DND-41 (cell line): ENCODE measurements at regions not wholly inside any gene's neighbourhood (a gene's known extent, or its start where the extent isn't known, plus 50 kb on each side); places are given as distances from the start of the nearest gene placed in this dataset.
A peak's percentile ranks its signal among the peaks of the same experiment; 100 is the strongest.
"Not testable (repeated sequence)": the region's sequence is repeated elsewhere in the genome, so short reads cannot be mapped to it uniquely, and the experiment has no call there.

Experiments used
- ATAC-seq: fragments of 200-7000 bp; cut with Tn5 transposase; 3 replicates; pipeline ENCODE4 v1.9.1; 2021; ENCODE audit warnings: low read depth; ENCODE audit not compliant: insufficient read depth
- DNase-seq: peaks from one replicate; pipeline ENCODE4 v3.0.0-alpha.2; 2020
- H2AFZ ChIP-seq: 2 replicates; pipeline ENCODE4 v1.6.0; 2012; ENCODE audit warnings: low read depth, low read length
- H3K27ac ChIP-seq: 2 replicates; pipeline ENCODE4 v1.5.1; 2012; ENCODE audit warnings: low read length, inconsistent platforms
- H3K27me3 ChIP-seq: fragments of 200-600 bp; sonication (generic); 2 replicates; pipeline ENCODE4 v1.6.0; 2012; ENCODE audit warnings: low read length, mild to moderate bottlenecking, inconsistent platforms; ENCODE audit not compliant: insufficient read depth, poor library complexity
- H3K36me3 ChIP-seq: 2 replicates; pipeline ENCODE4 v1.5.1; 2012; ENCODE audit warnings: low read length, inconsistent platforms; ENCODE audit not compliant: insufficient read depth
- H3K4me1 ChIP-seq: 2 replicates; pipeline ENCODE4 v1.5.1; 2012; ENCODE audit warnings: mild to moderate bottlenecking, low read length; ENCODE audit not compliant: insufficient read depth
- H3K4me2 ChIP-seq: 2 replicates; pipeline ENCODE4 v1.6.0; 2012; ENCODE audit warnings: mild to moderate bottlenecking, moderate library complexity, low read length, inconsistent platforms; ENCODE audit not compliant: insufficient read depth
- H3K4me3 ChIP-seq, 2 experiments: fragments of 200-600 bp in 1 of 2; shearing (Covaris generic) in 1 of 2; 2 replicates each; pipeline ENCODE4 v1.5.1; 2012 to 2016; ENCODE audit warnings: inconsistent platforms in 2 of 2, low read length in 2 of 2, mild to moderate bottlenecking in 2 of 2, low read depth in 1 of 2, moderate library complexity in 1 of 2
- H3K79me2 ChIP-seq: 2 replicates; pipeline ENCODE4 v1.6.0; 2012; ENCODE audit warnings: low read length, inconsistent platforms; ENCODE audit not compliant: insufficient read depth
- H3K9ac ChIP-seq: 2 replicates; pipeline ENCODE4 v1.6.0; 2012; ENCODE audit warnings: low read depth, mild to moderate bottlenecking, inconsistent platforms, low read length, moderate library complexity
- H3K9me3 ChIP-seq: 2 replicates; pipeline ENCODE4 v1.5.1; 2012; ENCODE audit warnings: low read length, moderate library complexity, mild to moderate bottlenecking, inconsistent platforms; ENCODE audit not compliant: insufficient read depth, severe bottlenecking
- H4K20me1 ChIP-seq: 2 replicates; pipeline ENCODE4 v1.6.0; 2012; ENCODE audit warnings: low read length; ENCODE audit not compliant: insufficient read depth

GRCh38 chr14:19345298-19345911, 88.7 kb downstream of the POTEG start:
- H4K20me1 ChIP-seq, H3K4me3 ChIP-seq, H3K27me3 ChIP-seq, H3K9ac ChIP-seq, DNase-seq, H3K27ac ChIP-seq, H3K36me3 ChIP-seq, H3K4me2 ChIP-seq, H3K79me2 ChIP-seq, H3K4me1 ChIP-seq, ATAC-seq, H2AFZ ChIP-seq, H3K9me3 ChIP-seq: not testable (repeated sequence)

GRCh38 chr14:19346074-19346480, 88.1 kb downstream of the POTEG start:
- ATAC-seq (peak; percentile 95), DNase-seq (peak; percentile 38)
- not testable (repeated sequence) for H2AFZ ChIP-seq, H3K9me3 ChIP-seq, H3K36me3 ChIP-seq, H3K27me3 ChIP-seq, H4K20me1 ChIP-seq, H3K9ac ChIP-seq, H3K4me3 ChIP-seq, H3K27ac ChIP-seq, H3K4me1 ChIP-seq, H3K79me2 ChIP-seq, H3K4me2 ChIP-seq

GRCh38 chr14:19346636-19347035, 87.5 kb downstream of the POTEG start:
- not testable (repeated sequence) for H4K20me1 ChIP-seq, H3K9me3 ChIP-seq

GRCh38 chr14:19347112-19347511, 87.0 kb downstream of the POTEG start:
- H3K4me3 ChIP-seq, H3K4me2 ChIP-seq, H3K9ac ChIP-seq, DNase-seq, H3K27me3 ChIP-seq, H3K27ac ChIP-seq, H4K20me1 ChIP-seq, H3K4me1 ChIP-seq, H3K79me2 ChIP-seq, ATAC-seq, H3K36me3 ChIP-seq, H3K9me3 ChIP-seq, H2AFZ ChIP-seq: not testable (repeated sequence)

More at GRCh38 chr14:19346636-19347035, 87.5 kb downstream of the POTEG start:
- not testable (repeated sequence) for H3K4me1 ChIP-seq, H2AFZ ChIP-seq, H3K9ac ChIP-seq, DNase-seq, H3K36me3 ChIP-seq, H3K4me3 ChIP-seq, ATAC-seq, H3K27ac ChIP-seq, H3K4me2 ChIP-seq, H3K79me2 ChIP-seq, H3K27me3 ChIP-seq
